ENCODE measurements at regions not wholly inside any gene's neighbourhood (a gene's known extent, or its start where the extent isn't known, plus 50 kb on each side); places are given as distances from the start of the nearest gene placed in this dataset.

- Mint-ChIP-seq H3K27me3 (no peaks in the 10 kb centered on the region), H3K36me3 (no peaks in the 10 kb centered on the region), H3K9me3 (peaks cover 9% of the 10 kb centered on the region), H3K27ac (no peak overlapping the region), H3K4me1 (ENCODE audit: unreplicated experiment) (peaks cover 30% of the 10 kb centered on the region), H3K4me3 (no peak overlapping the region)
- no peak for TF ChIP-seq CTCF (conservative IDR thresholded peaks at IDR 0.05)
- no peak for DNase-seq (ENCODE audit: extremely low spot score, unreplicated experiment)
Observed at GRCh38 chr6:3607599-3607998, 143.9 kb downstream of the PXDC1 start.

GRCh38 chr6:3607171-3607570 lies 144.3 kb downstream of the PXDC1 start:
- Mint-ChIP-seq H3K27me3 (no peaks in the 10 kb centered on the region), H3K4me3 (no peak overlapping the region), H3K36me3 (no peaks in the 10 kb centered on the region), H3K27ac (no peak overlapping the region), H3K9me3 (peaks cover 12% of the 10 kb centered on the region), H3K4me1 (ENCODE audit: unreplicated experiment) (peaks cover 27% of the 10 kb centered on the region)
- DNase-seq (ENCODE audit: extremely low spot score, unreplicated experiment) = no peak
- TF ChIP-seq CTCF (conservative IDR thresholded peaks at IDR 0.05) = no peak

GRCh38 chr6:3603340-3604130 lies 146.7 kb upstream of the SLC22A23 start:
- no peak overlapping the region for H3K27ac Mint-ChIP-seq
- H3K27me3 Mint-ChIP-seq = no peaks in the 10 kb centered on the region
- H3K4me1 Mint-ChIP-seq (ENCODE audit: unreplicated experiment) = peaks cover 7% of the 10 kb centered on the region
- H3K36me3 Mint-ChIP-seq = peaks cover 8% of the 10 kb centered on the region
- peaks cover 23% of the 10 kb centered on the region for H3K9me3 Mint-ChIP-seq
- no peak for TF ChIP-seq CTCF (conservative IDR thresholded peaks at IDR 0.05)
- DNase-seq (ENCODE audit: extremely low spot score, unreplicated experiment) = no peak
- H3K4me3 Mint-ChIP-seq = no peak overlapping the region

- Mint-ChIP-seq H3K36me3 (peaks cover 8% of the 10 kb centered on the region), H3K27me3 (no peaks in the 10 kb centered on the region), H3K4me1 (ENCODE audit: unreplicated experiment) (peaks cover 5% of the 10 kb centered on the region), H3K4me3 (no peak overlapping the region), H3K27ac (no peak overlapping the region), H3K9me3 (peaks cover 23% of the 10 kb centered on the region)
- DNase-seq (ENCODE audit: extremely low spot score, unreplicated experiment) = no peak
- no peak for TF ChIP-seq CTCF (conservative IDR thresholded peaks at IDR 0.05)
Observed at GRCh38 chr6:3601570-3601969, 144.7 kb upstream of the SLC22A23 start.

- Mint-ChIP-seq H3K4me1 (ENCODE audit: unreplicated experiment) (no peaks in the 10 kb centered on the region), H3K9me3 (peaks cover 17% of the 10 kb centered on the region), H3K36me3 (peaks cover 8% of the 10 kb centered on the region), H3K27ac (no peak overlapping the region), H3K27me3 (no peaks in the 10 kb centered on the region), H3K4me3 (no peak overlapping the region)
- no peak for DNase-seq (ENCODE audit: extremely low spot score, unreplicated experiment)
- TF ChIP-seq CTCF (conservative IDR thresholded peaks at IDR 0.05) = no peak
Observed at GRCh38 chr6:3597500-3598064, 140.7 kb upstream of the SLC22A23 start.
